SU-DHL-6 (cell line): ENCODE measurements at regions not wholly inside any gene's neighbourhood (a gene's known extent, or its start where the extent isn't known, plus 50 kb on each side); places are given as distances from the start of the nearest gene placed in this dataset.

Experiments used
- EZH2phosphoT487 ChIP-seq: fragments of 200-600 bp; sonication (generic), shearing (Covaris generic); conservative IDR thresholded peaks from 2 replicates; pipeline ENCODE4 v1.6.1; 2018; ENCODE audit warnings: mild to moderate bottlenecking, antibody characterized with exemption, low read length, moderate library complexity, mixed read lengths
- TF ChIP-seq, protein P1 (sequence below): fragments of 200-600 bp; sonication (generic); IDR thresholded peaks from one replicate; pipeline ENCODE4 v1.5.1; 2017; ENCODE audit warnings: antibody characterized with exemption, mild to moderate bottlenecking, low read length, moderate library complexity; ENCODE audit not compliant: insufficient read depth, poor library complexity, severe bottlenecking

DNA sequence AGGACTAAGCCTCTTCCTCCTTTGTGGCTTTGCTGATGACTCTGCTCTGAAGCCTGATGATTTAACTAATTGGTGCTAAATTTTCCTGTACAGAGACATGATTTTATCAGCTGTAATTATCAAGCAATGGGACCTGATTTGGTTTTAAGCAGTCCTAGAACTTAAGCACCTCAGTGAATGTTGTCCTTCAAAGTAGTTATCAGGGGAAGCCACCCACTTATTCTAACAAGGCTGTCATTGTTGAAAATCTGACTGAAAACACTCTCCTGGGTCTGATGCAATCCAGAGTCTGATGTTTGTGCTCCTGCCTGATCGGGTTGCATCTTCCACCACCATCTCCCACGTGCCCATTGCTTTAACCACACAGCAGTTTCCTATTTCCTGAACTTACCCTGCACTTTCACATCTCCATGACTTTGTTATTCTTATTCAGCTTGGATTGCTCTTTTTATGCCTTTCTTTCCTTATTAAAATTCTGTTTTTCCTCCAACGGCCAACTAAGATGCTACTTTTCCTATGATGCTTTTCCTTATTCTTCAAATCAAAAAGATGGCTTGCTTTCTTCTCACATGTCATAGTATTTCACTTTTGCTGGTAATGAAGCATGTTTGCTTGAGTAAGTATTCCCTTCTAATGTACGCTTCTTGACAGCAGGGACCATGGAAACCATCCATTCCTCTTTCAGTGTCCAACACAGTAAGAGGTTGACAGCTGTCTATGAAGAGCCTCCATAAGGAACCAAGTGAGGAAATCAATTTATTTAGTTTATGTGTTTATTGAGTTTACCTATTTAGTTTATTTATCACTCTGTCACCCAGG, 55.0 kb downstream of the S1PR1 start:
- TF ChIP-seq, protein P1, sequence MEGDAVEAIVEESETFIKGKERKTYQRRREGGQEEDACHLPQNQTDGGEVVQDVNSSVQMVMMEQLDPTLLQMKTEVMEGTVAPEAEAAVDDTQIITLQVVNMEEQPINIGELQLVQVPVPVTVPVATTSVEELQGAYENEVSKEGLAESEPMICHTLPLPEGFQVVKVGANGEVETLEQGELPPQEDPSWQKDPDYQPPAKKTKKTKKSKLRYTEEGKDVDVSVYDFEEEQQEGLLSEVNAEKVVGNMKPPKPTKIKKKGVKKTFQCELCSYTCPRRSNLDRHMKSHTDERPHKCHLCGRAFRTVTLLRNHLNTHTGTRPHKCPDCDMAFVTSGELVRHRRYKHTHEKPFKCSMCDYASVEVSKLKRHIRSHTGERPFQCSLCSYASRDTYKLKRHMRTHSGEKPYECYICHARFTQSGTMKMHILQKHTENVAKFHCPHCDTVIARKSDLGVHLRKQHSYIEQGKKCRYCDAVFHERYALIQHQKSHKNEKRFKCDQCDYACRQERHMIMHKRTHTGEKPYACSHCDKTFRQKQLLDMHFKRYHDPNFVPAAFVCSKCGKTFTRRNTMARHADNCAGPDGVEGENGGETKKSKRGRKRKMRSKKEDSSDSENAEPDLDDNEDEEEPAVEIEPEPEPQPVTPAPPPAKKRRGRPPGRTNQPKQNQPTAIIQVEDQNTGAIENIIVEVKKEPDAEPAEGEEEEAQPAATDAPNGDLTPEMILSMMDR = no peak
- TF ChIP-seq EZH2phosphoT487 = no peak
